DOHH2 (cell line): ENCODE measurements at regions not wholly inside any gene's neighbourhood (a gene's known extent, or its start where the extent isn't known, plus 50 kb on each side); places are given as distances from the start of the nearest gene placed in this dataset.

Experiments
- H3F3A ChIP-seq: fragments of 200-600 bp; sonication (generic), shearing (Covaris generic); 2 replicates; pipeline ENCODE4 v1.6.0; 2016; ENCODE audit warnings: antibody characterized with exemption, mild to moderate bottlenecking; ENCODE audit not compliant: control insufficient read depth, insufficient read depth
- H3K27ac ChIP-seq: fragments of 200-600 bp; sonication (generic); 2 replicates; pipeline ENCODE4 v1.5.1; 2014; ENCODE audit warnings: low read depth, mild to moderate bottlenecking, low read length, moderate library complexity
- H3K27me3 ChIP-seq: fragments of 200-600 bp; sonication (generic); 2 replicates; pipeline ENCODE4 v1.6.1; 2014; ENCODE audit warnings: mild to moderate bottlenecking, low read length, mixed read lengths; ENCODE audit not compliant: control insufficient read depth
- H3K36me3 ChIP-seq: fragments of 200-600 bp; sonication (generic); 2 replicates; pipeline ENCODE4 v1.6.1; 2014; ENCODE audit warnings: mild to moderate bottlenecking, low read length, moderate library complexity, mixed read lengths; ENCODE audit not compliant: control insufficient read depth
- H3K4me1 ChIP-seq: fragments of 200-600 bp; sonication (generic); 2 replicates; pipeline ENCODE4 v1.6.1; 2014; ENCODE audit warnings: mild to moderate bottlenecking, low read length, mixed read lengths; ENCODE audit not compliant: control insufficient read depth
- H3K4me2 ChIP-seq: fragments of 200-600 bp; sonication (generic); 2 replicates; pipeline ENCODE4 v1.6.0; 2014; ENCODE audit warnings: mild to moderate bottlenecking, low read length, moderate library complexity
- H3K4me3 ChIP-seq: fragments of 200-600 bp; sonication (generic); 2 replicates; pipeline ENCODE4 v1.5.1; 2014; ENCODE audit warnings: mild to moderate bottlenecking, low read length, mixed read lengths
- H3K79me2 ChIP-seq: fragments of 200-600 bp; sonication (generic); 2 replicates; pipeline ENCODE4 v1.6.1; 2014; ENCODE audit warnings: mild to moderate bottlenecking, low read length, mixed read lengths; ENCODE audit not compliant: control insufficient read depth
- H3K9me2 ChIP-seq: fragments of 200-600 bp; sonication (generic); replicated peaks from 2 replicates; pipeline ENCODE4 v1.6.1; 2014; ENCODE audit warnings: mild to moderate bottlenecking, low read length, mixed read lengths; ENCODE audit not compliant: control insufficient read depth
- H3K9me3 ChIP-seq: fragments of 200-600 bp; sonication (generic); 2 replicates; pipeline ENCODE4 v1.6.1; 2014; ENCODE audit warnings: antibody characterized with exemption, low read length, mixed read lengths; ENCODE audit not compliant: control insufficient read depth, insufficient read depth
- H4K20me1 ChIP-seq: fragments of 200-600 bp; sonication (generic); 2 replicates; pipeline ENCODE4 v1.6.0; 2014; ENCODE audit warnings: low read depth, mild to moderate bottlenecking, antibody characterized with exemption, low read length, moderate library complexity; ENCODE audit not compliant: control insufficient read depth, insufficient read depth
- CTCF ChIP-seq: fragments of 200-600 bp; sonication (generic); IDR thresholded peaks from one replicate; pipeline ENCODE4 v1.5.1; 2014; ENCODE audit warnings: antibody characterized with exemption, mild to moderate bottlenecking, low read depth, low read length; ENCODE audit not compliant: poor library complexity, severe bottlenecking
- EZH2phosphoT487 ChIP-seq: fragments of 200-600 bp; sonication (generic); IDR thresholded peaks from 2 replicates; pipeline ENCODE4 v1.6.1; 2017; ENCODE audit warnings: borderline replicate concordance, mild to moderate bottlenecking, antibody characterized with exemption, low read length, moderate library complexity, mixed read lengths

GRCh38 chr9:94018628-94019027, 63.5 kb upstream of the BARX1 start:
- Histone ChIP-seq H3K27ac (no peak overlapping the region), H3K27me3 (0 out of 2 replicates have a peak, but pooled peaks cover 2% of the 10 kb centered on the region), H3F3A (no peaks in the 10 kb centered on the region), H3K4me3 (no peak overlapping the region), H3K9me3 (no peaks in the 10 kb centered on the region), H3K9me2 (no peaks in the 10 kb centered on the region), H4K20me1 (no peaks in the 10 kb centered on the region), H3K36me3 (no peaks in the 10 kb centered on the region), H3K79me2 (no peaks in the 10 kb centered on the region), H3K4me1 (peaks cover 4% of the 10 kb centered on the region), H3K4me2 (no peak overlapping the region)
- TF ChIP-seq EZH2phosphoT487, result no peak
- no peak for TF ChIP-seq CTCF

- Histone ChIP-seq H3K9me3 (no peaks in the 10 kb centered on the region), H4K20me1 (no peaks in the 10 kb centered on the region), H3K79me2 (no peaks in the 10 kb centered on the region), H3K36me3 (no peaks in the 10 kb centered on the region), H3K27ac (no peak overlapping the region), H3K9me2 (no peaks in the 10 kb centered on the region), H3K4me1 (peaks cover 10% of the 10 kb centered on the region), H3K4me2 (no peak overlapping the region), H3F3A (no peaks in the 10 kb centered on the region), H3K27me3 (0 out of 2 replicates have a peak, but pooled peaks cover 2% of the 10 kb centered on the region), H3K4me3 (no peak overlapping the region)
- no peak for TF ChIP-seq EZH2phosphoT487
- no peak for TF ChIP-seq CTCF
These were observed 62.9 kb upstream of the BARX1 start for GRCh38 chr9:94017939-94018531.

- TF ChIP-seq EZH2phosphoT487, result no peak
- no peak for TF ChIP-seq CTCF
- no peaks in the 10 kb centered on the region for H4K20me1 ChIP-seq
- no peaks in the 10 kb centered on the region for H3K36me3 ChIP-seq
- H3K4me2 ChIP-seq, result no peak overlapping the region
- no peaks in the 10 kb centered on the region for H3K79me2 ChIP-seq
- H3K27me3 ChIP-seq, result 0 out of 2 replicates have a peak, but pooled peaks cover 2% of the 10 kb centered on the region
- no peak overlapping the region for H3K27ac ChIP-seq
- peaks cover 15% of the 10 kb centered on the region for H3K4me1 ChIP-seq
- no peaks in the 10 kb centered on the region for H3K9me3 ChIP-seq
- no peaks in the 10 kb centered on the region for H3K9me2 ChIP-seq
- no peak overlapping the region for H3K4me3 ChIP-seq
- no peaks in the 10 kb centered on the region for H3F3A ChIP-seq
These were observed 61.6 kb upstream of the BARX1 start for GRCh38 chr9:94016744-94017143.
